LoVo (cell line): ENCODE measurements at regions not wholly inside any gene's neighbourhood (a gene's known extent, or its start where the extent isn't known, plus 50 kb on each side); places are given as distances from the start of the nearest gene placed in this dataset.

Experiments
- DNase-seq: peaks from one replicate; pipeline ENCODE4 v3.0.0-alpha.2; 2016; ENCODE audit warnings: low spot score

DNA sequence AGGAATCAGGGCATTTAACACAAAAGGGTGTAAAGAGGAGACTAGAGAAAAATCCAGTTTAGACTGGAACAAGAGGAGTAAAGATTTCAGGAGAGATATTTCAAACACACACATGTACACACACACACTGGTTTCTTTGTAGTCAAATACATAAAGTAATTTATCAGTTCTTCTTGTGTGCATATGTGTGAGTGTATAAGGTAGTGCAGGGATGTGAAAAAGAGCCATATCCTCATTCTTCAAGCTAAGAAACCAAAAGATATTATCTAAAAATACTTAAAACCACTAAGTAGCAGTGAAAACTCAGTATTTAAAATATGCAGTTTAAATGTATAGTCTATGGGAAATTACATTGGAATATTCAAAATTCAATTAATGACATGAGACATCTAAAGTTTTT lies 52.5 kb upstream of the CARD18 start:
- no peak for DNase-seq

DNA sequence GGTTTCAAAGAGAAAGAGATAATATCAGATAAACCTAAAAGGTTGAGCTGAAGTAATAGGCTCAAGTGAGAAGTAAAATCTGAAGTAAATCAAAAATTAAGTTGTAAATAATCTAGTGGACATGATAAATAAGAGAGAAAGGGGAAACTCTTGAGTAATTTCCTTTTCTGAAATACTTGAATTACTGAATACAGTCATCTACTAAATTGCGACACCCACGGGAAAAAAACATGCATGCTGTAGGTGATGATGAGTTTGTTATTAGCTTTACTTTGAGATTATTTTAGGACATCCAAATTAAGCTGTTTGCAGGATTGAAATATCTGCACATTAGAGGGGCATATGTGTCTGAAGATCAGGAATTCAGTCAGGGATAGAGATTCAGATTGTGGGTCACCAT lies 50.0 kb upstream of the CARD18 start:
- no peak for DNase-seq
